SK-N-SH (cell line): ENCODE measurements at regions not wholly inside any gene's neighbourhood (a gene's known extent, or its start where the extent isn't known, plus 50 kb on each side); places are given as distances from the start of the nearest gene placed in this dataset.

Experiments used
- CTCF ChIA-PET: fragments of 300-600, 350-600 bp; formaldehyde crosslinking; extraction: SDS; loops from one replicate; lab custom pipeline; 2021; lab: Yijun Ruan, JAX
- POLR2A ChIA-PET: fragments of 350-600 bp; sonication (Branson Sonifier 250); formaldehyde crosslinking; extraction: SDS; loops from one replicate; lab custom pipeline; 2020; ENCODE audit warnings: antibody characterized with exemption, inconsistent platforms; lab: Yijun Ruan, JAX
- DNase-seq: peaks from one replicate; pipeline ENCODE4 v3.0.0; 2012
- H2AFZ ChIP-seq: fragments of 200-600 bp; sonication (generic); 2 replicates; pipeline ENCODE4 v1.8.1; 2016; ENCODE audit warnings: antibody characterized with exemption, mild to moderate bottlenecking, low read depth
- H3F3A ChIP-seq: fragments of 200-600 bp; sonication (generic); replicated peaks from 2 replicates; pipeline ENCODE3; 2016; ENCODE audit warnings: antibody characterized with exemption, mild to moderate bottlenecking; ENCODE audit not compliant: insufficient read depth
- H3K27ac ChIP-seq, 2 experiments: fragments of 200-500 bp in 1 of 2; fragments of 200-600 bp in 1 of 2; sonication (Bioruptor generic) in 1 of 2; sonication (generic), shearing (Covaris generic) in 1 of 2; 2 replicates each; pipeline versions ENCODE4 v1.5.1 to v1.6.1; 2014 to 2016; ENCODE audit warnings: low read depth in 2 of 2, inconsistent platforms in 1 of 2, low read length in 1 of 2, mild to moderate bottlenecking in 1 of 2, mixed read lengths in 1 of 2
- H3K27me3 ChIP-seq: fragments of 200-600 bp; sonication (generic), shearing (Covaris generic); 2 replicates; pipeline ENCODE4 v1.6.1; 2016; ENCODE audit warnings: mixed run types; ENCODE audit not compliant: insufficient read depth
- H3K36me3 ChIP-seq, 2 experiments: fragments of 200-500 bp in 1 of 2; fragments of 200-600 bp in 1 of 2; sonication (Bioruptor generic) in 1 of 2; sonication (generic) in 1 of 2; replicated peaks in 1 of 2; 2 replicates each; pipeline versions ENCODE3 to v1.5.1; 2014 to 2016; ENCODE audit warnings: low read length in 1 of 2, mild to moderate bottlenecking in 1 of 2; ENCODE audit not compliant: insufficient read depth in 2 of 2, control insufficient read depth in 1 of 2
- H3K4me1 ChIP-seq, 2 experiments: fragments of 200-500 bp in 1 of 2; fragments of 200-600 bp in 1 of 2; sonication (Bioruptor generic) in 1 of 2; sonication (generic), shearing (Covaris generic) in 1 of 2; 2 replicates each; pipeline versions ENCODE4 v1.5.1 to v1.6.1; 2014 to 2016; ENCODE audit warnings: low read depth in 1 of 2, low read length in 1 of 2, mixed run types in 1 of 2; ENCODE audit not compliant: insufficient read depth in 2 of 2, control insufficient read depth in 1 of 2
- H3K4me2 ChIP-seq: fragments of 200-600 bp; sonication (generic), shearing (Covaris generic); 2 replicates; pipeline ENCODE4 v1.6.1; 2017; ENCODE audit warnings: mixed run types
- H3K4me3 ChIP-seq, 2 experiments: fragments of 200-500 bp in 1 of 2; fragments of 200-600 bp in 1 of 2; sonication (Bioruptor generic) in 1 of 2; sonication (generic), shearing (Covaris generic) in 1 of 2; 2 replicates each; pipeline versions ENCODE4 v1.5.1 to v1.8.1; 2014 to 2016; ENCODE audit warnings: low read depth in 2 of 2, inconsistent platforms in 1 of 2, low read length in 1 of 2, mild to moderate bottlenecking in 1 of 2, mixed read lengths in 1 of 2, moderate library complexity in 1 of 2
- H3K79me2 ChIP-seq: fragments of 200-600 bp; sonication (generic); 2 replicates; pipeline ENCODE4 v1.8.1; 2017; ENCODE audit warnings: mild to moderate bottlenecking; ENCODE audit not compliant: insufficient read depth
- H3K9ac ChIP-seq: fragments of 200-600 bp; sonication (generic); 2 replicates; pipeline ENCODE4 v1.6.1; 2017; ENCODE audit warnings: mixed run types
- H3K9me2 ChIP-seq: fragments of 200-600 bp; sonication (generic); 2 replicates; pipeline ENCODE4 v1.6.1; 2017; ENCODE audit warnings: mixed run types
- H3K9me3 ChIP-seq: fragments of 200-600 bp; sonication (generic); 2 replicates; pipeline ENCODE4 v1.6.1; 2017; ENCODE audit warnings: mixed run types, mild to moderate bottlenecking, moderate library complexity
- H4K20me1 ChIP-seq: fragments of 200-600 bp; sonication (generic); 2 replicates; pipeline ENCODE4 v1.6.1; 2017; ENCODE audit warnings: mild to moderate bottlenecking, mixed run types; ENCODE audit not compliant: insufficient read depth
- ELF1 ChIP-seq: IDR thresholded peaks from 2 replicates; pipeline ENCODE4 v1.4.0; 2012
- EP300 ChIP-seq, 2 experiments: IDR thresholded peaks; 2 replicates each; pipeline versions ENCODE4 v1.4.0 to v1.6.1; 2012; ENCODE audit warnings: borderline replicate concordance in 1 of 2, low read depth in 1 of 2, low read length in 1 of 2
- EZH2phosphoT487 ChIP-seq: fragments of 200-600 bp; sonication (generic); IDR thresholded peaks from 2 replicates; pipeline ENCODE4 v1.6.1; 2017; ENCODE audit warnings: low read depth, mixed run types, mild to moderate bottlenecking, antibody characterized with exemption, moderate library complexity, borderline replicate concordance
- FOXM1 ChIP-seq: IDR thresholded peaks from 2 replicates; pipeline ENCODE4 v1.4.0; 2012; ENCODE audit warnings: low read depth, mild to moderate bottlenecking
- GABPA ChIP-seq: IDR thresholded peaks from 2 replicates; pipeline ENCODE4 v1.4.0; 2012; ENCODE audit warnings: low read depth, mild to moderate bottlenecking
- IRF3 ChIP-seq: fragments of 150-350 bp; IDR thresholded peaks from 2 replicates; pipeline ENCODE4 v1.6.1; 2016; ENCODE audit warnings: mild to moderate bottlenecking, low read depth, low read length
- JUND ChIP-seq: IDR thresholded peaks from 2 replicates; pipeline ENCODE4 v1.4.0; 2012
- MEF2A ChIP-seq: IDR thresholded peaks from 2 replicates; pipeline ENCODE4 v1.4.0; 2012; ENCODE audit warnings: low read depth, borderline replicate concordance
- MXI1 ChIP-seq: IDR thresholded peaks from 2 replicates; pipeline ENCODE4 v1.6.1; 2012; ENCODE audit warnings: mild to moderate bottlenecking, low read depth, low read length, improper control_type of control experiment
- NRF1 ChIP-seq: IDR thresholded peaks from 2 replicates; pipeline ENCODE4 v1.6.1; 2012; ENCODE audit warnings: low read depth, mild to moderate bottlenecking, low read length
- RAD21 ChIP-seq: IDR thresholded peaks from 2 replicates; pipeline ENCODE4 v1.6.1; 2012; ENCODE audit warnings: mild to moderate bottlenecking, low read length
- RCOR1 ChIP-seq: fragments of 150-350 bp; IDR thresholded peaks from 2 replicates; pipeline ENCODE4 v1.6.1; 2017; ENCODE audit warnings: antibody characterized with exemption, low read length
- REST ChIP-seq: IDR thresholded peaks from 2 replicates; pipeline ENCODE4 v1.6.1; 2012; ENCODE audit warnings: mild to moderate bottlenecking, low read depth, low read length, moderate library complexity
- RFX5 ChIP-seq: IDR thresholded peaks from 2 replicates; pipeline ENCODE4 v1.6.1; 2012; ENCODE audit warnings: mild to moderate bottlenecking, improper control_type of control experiment, low read length
- RXRA ChIP-seq: IDR thresholded peaks from 2 replicates; pipeline ENCODE4 v1.4.0; 2012; ENCODE audit warnings: low read depth, mild to moderate bottlenecking, borderline replicate concordance
- TAF1 ChIP-seq: IDR thresholded peaks from 2 replicates; pipeline ENCODE4 v1.6.1; 2012; ENCODE audit warnings: low read depth, mild to moderate bottlenecking, low read length, moderate library complexity, borderline replicate concordance
- TCF12 ChIP-seq: IDR thresholded peaks from 2 replicates; pipeline ENCODE4 v1.4.0; 2012
- TEAD4 ChIP-seq: IDR thresholded peaks from 2 replicates; pipeline ENCODE4 v1.4.0; 2012; ENCODE audit warnings: mild to moderate bottlenecking, borderline replicate concordance; ENCODE audit not compliant: insufficient read depth
- WGBS: methylation state at CpG from one replicate; pipeline ENCODE4 v1.1.6; 2017; ENCODE audit warnings: low lambda C conversion rate; 5-methylcytosine and 5-hydroxymethylcytosine counted together

- Histone ChIP-seq H3K36me3 (no peaks in the 10 kb centered on the region), H3K4me3 (no peak overlapping the region), H4K20me1 (no peaks in the 10 kb centered on the region), H3K9me2 (no peaks in the 10 kb centered on the region), H3F3A (peaks cover 9% of the 10 kb centered on the region), H2AFZ (no peak overlapping the region), H3K4me1 (no peaks in the 10 kb centered on the region; a peak in 1 of 4 replicates), H3K9me3 (no peaks in the 10 kb centered on the region), H3K79me2 (no peaks in the 10 kb centered on the region), H3K27ac (no peak overlapping the region), H3K27me3 (no peaks in the 10 kb centered on the region), H3K9ac (no peak overlapping the region), H3K4me2 (no peak overlapping the region)
- WGBS: 73% methylated on average over 1 of the region's 1 CpG
- POLR2A ChIA-PET: no interaction called here
- CTCF ChIA-PET: no interaction called here
- TF ChIP-seq RCOR1 (no peak), FOXM1 (no peak), REST (no peak), RFX5 (no peak), RXRA (no peak), ELF1 (no peak), JUND (no peak), IRF3 (no peak), MXI1 (no peak), TEAD4 (no peak), NRF1 (no peak), TCF12 (no peak), EZH2phosphoT487 (no peak), TAF1 (no peak), GABPA (no peak), EP300 (IDR thresholded peaks at IDR 0.05; ENCODE audit: borderline replicate concordance in 1 of 2, low read depth in 1 of 2, low read length in 1 of 2) (no peak), RAD21 (no peak), MEF2A (no peak)
- DNase-seq: no peak
Measured at GRCh38 chr5:109531262-109531661, 121.5 kb upstream of the PJA2 start.
